ENCODE measurements at regions not wholly inside any gene's neighbourhood (a gene's known extent, or its start where the extent isn't known, plus 50 kb on each side); places are given as distances from the start of the nearest gene placed in this dataset.

GRCh38 chr2:176650838-176651555, 381.8 kb downstream of the MTX2 start:
- TF ChIP-seq SPI1 (IDR thresholded peaks at IDR 0.05; ENCODE audit: low read depth, low read length): no peak
- no peak for TF ChIP-seq POLR2A (IDR thresholded peaks at IDR 0.05; ENCODE audit: low read depth, low read length)
- TF ChIP-seq TAF1 (IDR thresholded peaks at IDR 0.05; ENCODE audit: low read depth, low read length): no peak
- TF ChIP-seq POLR2AphosphoS5 (IDR thresholded peaks at IDR 0.05; ENCODE audit: low read depth, low read length): no peak
- TF ChIP-seq POU2F2 (IDR thresholded peaks at IDR 0.05; ENCODE audit: low read depth, low read length): no peak
- TF ChIP-seq PAX5 (IDR thresholded peaks at IDR 0.05; ENCODE audit: insufficient read depth, low read length, severe bottlenecking): no peak
- no peak for DNase-seq (ENCODE audit: insufficient read length, low spot score)
- no peak for FAIRE-seq

- FAIRE-seq (peak; percentile 90), DNase-seq (ENCODE audit: insufficient read length, low spot score) (no peak)
- TF ChIP-seq SPI1 (IDR thresholded peaks at IDR 0.05; ENCODE audit: low read depth, low read length) (peak; percentile 46; the same call in 1 of the 2 replicates), TAF1 (IDR thresholded peaks at IDR 0.05; ENCODE audit: low read depth, low read length) (no peak), PAX5 (IDR thresholded peaks at IDR 0.05; ENCODE audit: insufficient read depth, low read length, severe bottlenecking) (no peak)
Measured at GRCh38 chr2:176652300-176653182, 383.3 kb downstream of the MTX2 start.

- DNase-seq (ENCODE audit: insufficient read length, low spot score) (no peak), FAIRE-seq (peak; percentile 80)
- no peak for TF ChIP-seq PAX5 (IDR thresholded peaks at IDR 0.05; ENCODE audit: insufficient read depth, low read length, severe bottlenecking)
- no peak for TF ChIP-seq SPI1 (IDR thresholded peaks at IDR 0.05; ENCODE audit: low read depth, low read length)
- no peak for TF ChIP-seq POU2F2 (IDR thresholded peaks at IDR 0.05; ENCODE audit: low read depth, low read length)
- TF ChIP-seq POLR2A (IDR thresholded peaks at IDR 0.05; ENCODE audit: low read depth, low read length): no peak
- TF ChIP-seq POLR2AphosphoS5 (IDR thresholded peaks at IDR 0.05; ENCODE audit: low read depth, low read length): no peak
- TF ChIP-seq TAF1 (IDR thresholded peaks at IDR 0.05; ENCODE audit: low read depth, low read length): no peak
Measured at GRCh38 chr2:176653479-176654443, 384.5 kb downstream of the MTX2 start.

GRCh38 chr2:176656038-176656775, 387.0 kb downstream of the MTX2 start:
- FAIRE-seq (no peak), DNase-seq (ENCODE audit: insufficient read length, low spot score) (no peak)
- TF ChIP-seq POLR2A (IDR thresholded peaks at IDR 0.05; ENCODE audit: low read depth, low read length): no peak
- TF ChIP-seq PAX5 (IDR thresholded peaks at IDR 0.05; ENCODE audit: insufficient read depth, low read length, severe bottlenecking): no peak
- no peak for TF ChIP-seq POU2F2 (IDR thresholded peaks at IDR 0.05; ENCODE audit: low read depth, low read length)
- TF ChIP-seq TAF1 (IDR thresholded peaks at IDR 0.05; ENCODE audit: low read depth, low read length): no peak
- no peak for TF ChIP-seq SPI1 (IDR thresholded peaks at IDR 0.05; ENCODE audit: low read depth, low read length)
- no peak for TF ChIP-seq POLR2AphosphoS5 (IDR thresholded peaks at IDR 0.05; ENCODE audit: low read depth, low read length)

GRCh38 chr2:176656776-176657140, 387.5 kb downstream of the MTX2 start:
- no peak for FAIRE-seq
- no peak for DNase-seq (ENCODE audit: insufficient read length, low spot score)
- TF ChIP-seq SPI1 (IDR thresholded peaks at IDR 0.05; ENCODE audit: low read depth, low read length): no peak
- no peak for TF ChIP-seq POLR2A (IDR thresholded peaks at IDR 0.05; ENCODE audit: low read depth, low read length)
- TF ChIP-seq POU2F2 (IDR thresholded peaks at IDR 0.05; ENCODE audit: low read depth, low read length): no peak
- no peak for TF ChIP-seq POLR2AphosphoS5 (IDR thresholded peaks at IDR 0.05; ENCODE audit: low read depth, low read length)
- TF ChIP-seq TAF1 (IDR thresholded peaks at IDR 0.05; ENCODE audit: low read depth, low read length): no peak
- no peak for TF ChIP-seq PAX5 (IDR thresholded peaks at IDR 0.05; ENCODE audit: insufficient read depth, low read length, severe bottlenecking)

- DNase-seq (ENCODE audit: insufficient read length, low spot score) (no peak), FAIRE-seq (no peak)
- TF ChIP-seq TAF1 (IDR thresholded peaks at IDR 0.05; ENCODE audit: low read depth, low read length) (no peak), POLR2AphosphoS5 (IDR thresholded peaks at IDR 0.05; ENCODE audit: low read depth, low read length) (no peak), SPI1 (IDR thresholded peaks at IDR 0.05; ENCODE audit: low read depth, low read length) (no peak), POLR2A (IDR thresholded peaks at IDR 0.05; ENCODE audit: low read depth, low read length) (no peak)
Measured at GRCh38 chr2:176657393-176657792, 388.2 kb downstream of the MTX2 start.

- no peak for DNase-seq (ENCODE audit: insufficient read length, low spot score)
- TF ChIP-seq PAX5 (IDR thresholded peaks at IDR 0.05; ENCODE audit: insufficient read depth, low read length, severe bottlenecking) (no peak), POLR2A (IDR thresholded peaks at IDR 0.05; ENCODE audit: low read depth, low read length) (no peak), POU2F2 (IDR thresholded peaks at IDR 0.05; ENCODE audit: low read depth, low read length) (no peak), SPI1 (IDR thresholded peaks at IDR 0.05; ENCODE audit: low read depth, low read length) (no peak), POLR2AphosphoS5 (IDR thresholded peaks at IDR 0.05; ENCODE audit: low read depth, low read length) (no peak), TAF1 (IDR thresholded peaks at IDR 0.05; ENCODE audit: low read depth, low read length) (no peak)
- FAIRE-seq: no peak
Measured at GRCh38 chr2:176658708-176659107, 389.5 kb downstream of the MTX2 start.

GRCh38 chr2:176662753-176663152, 393.5 kb downstream of the MTX2 start:
- FAIRE-seq (no peak), DNase-seq (ENCODE audit: insufficient read length, low spot score) (no peak)
- TF ChIP-seq PAX5 (IDR thresholded peaks at IDR 0.05; ENCODE audit: insufficient read depth, low read length, severe bottlenecking) (no peak), POU2F2 (IDR thresholded peaks at IDR 0.05; ENCODE audit: low read depth, low read length) (no peak), POLR2AphosphoS5 (IDR thresholded peaks at IDR 0.05; ENCODE audit: low read depth, low read length) (no peak), TAF1 (IDR thresholded peaks at IDR 0.05; ENCODE audit: low read depth, low read length) (no peak), POLR2A (IDR thresholded peaks at IDR 0.05; ENCODE audit: low read depth, low read length) (no peak), SPI1 (IDR thresholded peaks at IDR 0.05; ENCODE audit: low read depth, low read length) (no peak)

Data from GM12891 (cell line).